ENCODE measurements at regions not wholly inside any gene's neighbourhood (a gene's known extent, or its start where the extent isn't known, plus 50 kb on each side); places are given as distances from the start of the nearest gene placed in this dataset.

DNA sequence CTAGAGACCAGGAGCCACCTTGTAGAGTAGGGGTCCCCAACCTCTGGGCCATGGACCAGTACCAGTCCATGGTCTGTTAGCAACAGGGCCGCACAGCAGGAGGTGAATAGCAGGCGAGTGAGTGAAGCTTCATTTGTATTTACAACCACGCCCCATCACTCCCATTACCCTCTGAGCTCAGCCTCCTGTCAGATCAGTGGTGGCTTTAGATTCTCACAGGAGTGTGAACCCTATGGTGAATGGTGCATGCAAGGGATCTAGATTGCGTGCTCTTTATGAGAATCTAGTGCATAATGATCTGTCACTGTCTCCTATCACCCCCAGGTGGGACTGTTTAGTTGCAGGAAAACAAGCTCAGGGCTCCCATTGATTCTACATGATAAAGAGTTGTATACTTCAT, 303.6 kb downstream of the KCNRG start:
- POLR2A ChIA-PET, result no interaction called here

GRCh38 chr13:50319635-50320255, 304.5 kb downstream of the KCNRG start:
- H3K4me1 ChIP-seq (ENCODE audit: control insufficient read depth, insufficient read depth, low read length), result peaks cover 9% of the 10 kb centered on the region
- H3K27ac ChIP-seq (ENCODE audit: extremely low read depth, low read depth, low read length), result no peak overlapping the region
- ChIA-PET POLR2A (no interaction called here), CTCF (interaction anchor here (0.6 kb wide), 2 partner anchors 13 to 71 kb away, joined by 3 read pairs; no protein-coding TSS in a partner anchor)
- TF ChIP-seq ZNF350 (tag by site-specific recombination; IDR thresholded peaks at IDR 0.05) (no peak), PRDM1 (tag by site-specific recombination; IDR thresholded peaks at IDR 0.05) (0 out of 2 replicates have a peak, but pooled peaks have one; percentile 41)
- H3K36me3 ChIP-seq (ENCODE audit: control insufficient read depth in 2 of 2, insufficient read depth in 1 of 2, low read length in 2 of 2), result no peaks in the 10 kb centered on the region
- H3K9me3 ChIP-seq (ENCODE audit: control insufficient read depth, insufficient read depth, low read depth, low read length), result no peaks in the 10 kb centered on the region
- H3K4me3 ChIP-seq (ENCODE audit: low read depth, low read length), result no peak overlapping the region

More for the DNA sequence above, 303.6 kb downstream of the KCNRG start:
- CTCF ChIA-PET, result interaction anchor here (0.7 kb wide), 1 partner anchor 119 kb away, joined by 3 read pairs; no protein-coding TSS in a partner anchor
- Histone ChIP-seq H3K27ac (ENCODE audit: extremely low read depth, low read depth, low read length) (no peak overlapping the region), H3K4me1 (ENCODE audit: control insufficient read depth, insufficient read depth, low read length) (peaks cover 9% of the 10 kb centered on the region), H3K9me3 (ENCODE audit: control insufficient read depth, insufficient read depth, low read depth, low read length) (no peaks in the 10 kb centered on the region), H3K36me3 (ENCODE audit: control insufficient read depth in 2 of 2, insufficient read depth in 1 of 2, low read length in 2 of 2) (no peaks in the 10 kb centered on the region), H3K4me3 (ENCODE audit: low read depth, low read length) (no peak overlapping the region)
- 0 out of 2 replicates have a peak, but pooled peaks have one; percentile 16 for TF ChIP-seq SCRT2 (tag by site-specific recombination; IDR thresholded peaks at IDR 0.05)
- TF ChIP-seq, protein P1, sequence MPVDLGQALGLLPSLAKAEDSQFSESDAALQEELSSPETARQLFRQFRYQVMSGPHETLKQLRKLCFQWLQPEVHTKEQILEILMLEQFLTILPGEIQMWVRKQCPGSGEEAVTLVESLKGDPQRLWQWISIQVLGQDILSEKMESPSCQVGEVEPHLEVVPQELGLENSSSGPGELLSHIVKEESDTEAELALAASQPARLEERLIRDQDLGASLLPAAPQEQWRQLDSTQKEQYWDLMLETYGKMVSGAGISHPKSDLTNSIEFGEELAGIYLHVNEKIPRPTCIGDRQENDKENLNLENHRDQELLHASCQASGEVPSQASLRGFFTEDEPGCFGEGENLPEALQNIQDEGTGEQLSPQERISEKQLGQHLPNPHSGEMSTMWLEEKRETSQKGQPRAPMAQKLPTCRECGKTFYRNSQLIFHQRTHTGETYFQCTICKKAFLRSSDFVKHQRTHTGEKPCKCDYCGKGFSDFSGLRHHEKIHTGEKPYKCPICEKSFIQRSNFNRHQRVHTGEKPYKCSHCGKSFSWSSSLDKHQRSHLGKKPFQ (tag by site-specific recombination; IDR thresholded peaks at IDR 0.05), result peak; percentile 56; the same call in 1 of the 2 replicates
- 0 out of 2 replicates have a peak, but pooled peaks have one; percentile 14 for TF ChIP-seq ZIC2 (tag by site-specific recombination; IDR thresholded peaks at IDR 0.05)
- TF ChIP-seq ZNF37A (tag by site-specific recombination; IDR thresholded peaks at IDR 0.05), result no peak
- TF ChIP-seq GLIS1 (tag by site-specific recombination; IDR thresholded peaks at IDR 0.05), result no peak; the same call in 1 of the 2 replicates
- TF ChIP-seq ZNF133 (tag by site-specific recombination; IDR thresholded peaks at IDR 0.05), result no peak
- no peak for TF ChIP-seq ZSCAN16 (tag by site-specific recombination; IDR thresholded peaks at IDR 0.05)
- TF ChIP-seq ZNF549 (tag by site-specific recombination; IDR thresholded peaks at IDR 0.05), result peak; percentile 75; the same call in 1 of the 2 replicates

DNA sequence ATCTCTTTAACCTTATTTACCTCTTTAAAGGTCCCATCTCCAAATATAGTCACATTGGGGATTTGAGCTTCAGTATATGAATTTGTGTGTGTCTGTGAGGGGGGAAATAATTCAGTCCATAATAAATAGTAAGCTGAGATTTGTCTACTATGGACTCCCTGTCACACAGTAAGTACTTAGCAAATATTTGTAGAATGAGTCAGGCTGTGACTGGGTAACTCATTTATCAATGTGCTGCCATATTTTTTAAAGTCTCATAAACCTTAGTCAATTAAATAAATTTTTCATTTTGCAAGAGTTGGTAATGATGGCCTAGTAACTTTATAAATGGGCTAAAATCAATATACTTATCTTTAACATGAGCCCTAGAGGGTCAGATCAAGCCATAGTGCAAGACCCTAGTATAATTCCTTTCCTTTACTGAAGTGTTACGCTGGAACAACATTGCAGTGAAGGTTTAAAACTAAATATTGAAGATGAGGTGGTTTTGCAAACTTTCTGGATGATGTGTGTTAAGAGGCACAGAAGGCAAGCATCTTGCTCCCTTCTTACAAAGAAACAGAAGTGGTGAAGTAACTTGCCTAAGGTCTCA, 305.1 kb downstream of the KCNRG start:
- Histone ChIP-seq H3K36me3 (ENCODE audit: control insufficient read depth in 2 of 2, insufficient read depth in 1 of 2, low read length in 2 of 2) (no peaks in the 10 kb centered on the region), H3K27ac (ENCODE audit: extremely low read depth, low read depth, low read length) (no peak overlapping the region), H3K9me3 (ENCODE audit: control insufficient read depth, insufficient read depth, low read depth, low read length) (no peaks in the 10 kb centered on the region), H3K4me3 (ENCODE audit: low read depth, low read length) (no peak overlapping the region), H3K4me1 (ENCODE audit: control insufficient read depth, insufficient read depth, low read length) (peaks cover 9% of the 10 kb centered on the region)
- TF ChIP-seq ZBTB49 (tag by site-specific recombination; IDR thresholded peaks at IDR 0.05; ENCODE audit: low read depth) (no peak), PRDM6 (tag by site-specific recombination; IDR thresholded peaks at IDR 0.05) (peak; percentile 71), KLF10 (tag by site-specific recombination; IDR thresholded peaks at IDR 0.05) (0 out of 2 replicates have a peak, but pooled peaks have one; percentile 28), ZEB2 (tag by site-specific recombination; IDR thresholded peaks at IDR 0.05) (peak; percentile 43; the same call in 1 of the 2 replicates), GLIS2 (tag by site-specific recombination; IDR thresholded peaks at IDR 0.05) (no peak), ZNF169 (tag by site-specific recombination; IDR thresholded peaks at IDR 0.05) (no peak), OSR2 (tag by site-specific recombination; IDR thresholded peaks at IDR 0.05) (0 out of 2 replicates have a peak, but pooled peaks have one; percentile 16), ZNF629 (tag by site-specific recombination; IDR thresholded peaks at IDR 0.05) (peak; percentile 34; the same call in 1 of the 2 replicates), ZNF184 (tag by site-specific recombination; IDR thresholded peaks at IDR 0.05) (0 out of 2 replicates have a peak, but pooled peaks have one; percentile 8)
- CTCF ChIA-PET, result interaction anchor here (0.6 kb wide), 1 partner anchor 12 kb away, joined by 3 read pairs; no protein-coding TSS in a partner anchor
- POLR2A ChIA-PET, result no interaction called here

All from HEK293 (cell line).